Erythroblast (primary cell): ENCODE measurements at regions not wholly inside any gene's neighbourhood (a gene's known extent, or its start where the extent isn't known, plus 50 kb on each side); places are given as distances from the start of the nearest gene placed in this dataset.

ENCODE experiments used
- DNase-seq, 2 experiments: peaks; one replicate each; lab custom pipeline; 2025; lab: John Stamatoyannopoulos, UW
- GATA1 ChIP-seq: IDR thresholded peaks from 2 replicates; pipeline ENCODE4 v1.6.1; 2011; ENCODE audit warnings: low read depth, mild to moderate bottlenecking, control low read depth, low read length, moderate library complexity
- POLR2A ChIP-seq: IDR thresholded peaks from 2 replicates; pipeline ENCODE4 v1.6.1; 2011; ENCODE audit warnings: mild to moderate bottlenecking, low read length

GRCh38 chr7:69129524-69129923 is 468.8 kb upstream of the AUTS2 start:
- TF ChIP-seq POLR2A (no peak), GATA1 (no peak)
- no peak for DNase-seq

GRCh38 chr7:69129951-69130350 is 468.3 kb upstream of the AUTS2 start:
- TF ChIP-seq POLR2A (no peak), GATA1 (no peak)
- DNase-seq = no peak

DNA sequence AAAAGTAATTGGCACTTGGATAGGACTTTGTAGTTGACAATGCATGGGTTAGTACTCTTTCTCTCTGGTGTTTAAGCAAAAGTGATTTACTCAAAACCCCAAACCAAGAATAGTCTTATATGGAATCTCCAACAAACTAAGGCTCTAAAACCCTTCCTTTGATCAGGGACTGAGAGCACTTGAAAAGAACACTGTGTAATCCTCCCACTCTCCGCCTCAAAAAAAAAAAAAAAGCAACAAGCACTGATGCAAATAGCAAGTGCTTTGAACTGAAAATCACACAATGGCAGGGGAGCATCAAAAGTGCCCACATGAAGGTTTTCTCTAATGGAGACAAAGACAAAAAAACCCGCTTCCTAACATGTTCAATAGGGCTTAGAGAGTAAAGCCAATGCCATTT is 467.9 kb upstream of the AUTS2 start:
- no peak for DNase-seq
- no peak for TF ChIP-seq GATA1

DNA sequence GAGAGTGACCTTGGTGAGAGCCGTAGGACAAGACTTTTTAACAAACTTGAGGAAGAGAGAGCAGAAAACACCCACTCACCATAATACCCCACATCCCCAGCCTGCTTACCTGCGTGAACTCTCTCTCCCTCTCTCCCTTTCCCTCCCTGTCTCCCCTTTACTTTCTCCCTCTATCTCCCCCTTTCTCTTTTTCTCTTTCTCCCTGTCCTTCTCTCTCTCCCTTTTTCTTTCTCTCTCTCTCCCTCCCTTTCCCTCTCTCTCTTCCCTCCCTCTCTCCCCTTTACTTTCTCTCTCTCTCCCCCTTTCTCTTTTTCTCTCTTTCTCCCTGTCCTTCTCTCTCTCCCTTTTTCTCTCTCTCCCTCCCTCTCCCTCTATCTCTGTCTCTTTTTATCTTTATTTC is 464.0 kb upstream of the AUTS2 start:
- TF ChIP-seq POLR2A (no peak), GATA1 (no peak)
- DNase-seq = no peak

GRCh38 chr7:69147631-69148030 is 450.6 kb upstream of the AUTS2 start:
- TF ChIP-seq GATA1 (no peak), POLR2A (no peak)
- DNase-seq = no peak

- DNase-seq = no peak
- TF ChIP-seq GATA1 (no peak), POLR2A (no peak)
Measured at GRCh38 chr7:69149804-69150782, 448.2 kb upstream of the AUTS2 start.

DNA sequence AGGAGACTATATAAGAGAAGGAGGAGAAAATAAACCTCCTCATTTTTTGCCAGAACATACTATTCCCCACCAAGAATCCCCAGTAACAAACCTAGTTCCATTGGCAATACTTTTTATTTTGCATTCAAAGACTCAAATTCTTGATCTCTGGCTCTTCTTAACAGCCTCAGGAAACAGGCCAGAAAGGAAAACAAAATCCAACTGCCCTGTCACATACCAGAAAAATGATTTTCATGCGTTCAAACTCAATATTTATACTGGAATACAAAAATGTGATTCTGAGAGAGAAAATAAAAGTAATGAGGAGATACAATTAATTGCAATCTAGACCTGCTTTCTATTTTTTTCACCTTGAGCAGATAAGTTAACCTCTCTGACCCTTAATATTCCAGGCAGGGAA is 435.9 kb upstream of the AUTS2 start:
- TF ChIP-seq GATA1 (no peak), POLR2A (no peak)
- no peak for DNase-seq

DNA sequence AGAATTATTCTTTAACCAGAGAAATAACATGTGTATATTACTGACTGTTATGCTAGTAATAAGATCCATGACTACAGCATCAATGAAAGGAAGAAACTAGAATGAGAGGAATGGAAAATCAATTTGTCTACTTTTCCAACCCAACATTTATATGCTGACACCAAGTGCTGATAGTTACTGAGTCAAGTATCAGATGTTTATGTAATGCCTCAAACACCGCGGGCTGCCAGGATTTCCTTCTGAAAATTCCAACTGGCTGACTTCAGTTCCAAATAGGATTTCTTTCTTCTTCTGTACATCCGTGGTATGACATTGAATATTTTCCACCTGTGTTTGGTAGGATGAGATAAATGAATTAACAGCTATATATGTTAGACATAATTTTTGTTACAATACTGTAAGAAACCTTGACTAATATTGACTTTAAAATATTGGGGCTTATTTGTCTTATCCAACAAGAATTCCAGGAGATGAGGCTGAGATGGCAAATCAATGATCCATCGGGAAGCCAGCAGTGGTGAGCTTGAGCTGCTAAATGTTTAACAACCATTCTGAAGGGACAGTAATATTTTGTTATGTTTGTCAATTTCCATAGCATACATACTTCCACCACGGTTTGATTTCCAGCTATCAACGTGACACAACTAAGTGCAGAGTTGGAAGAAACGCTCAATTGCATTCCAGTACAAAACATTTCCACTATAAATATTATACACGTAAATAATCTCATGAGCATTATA is 435.2 kb upstream of the AUTS2 start:
- DNase-seq = no peak
- no peak for TF ChIP-seq GATA1
- TF ChIP-seq POLR2A = no peak

- TF ChIP-seq GATA1 (no peak), POLR2A (no peak)
- no peak for DNase-seq
Measured at GRCh38 chr7:69166979-69167516, 431.2 kb upstream of the AUTS2 start.

- TF ChIP-seq POLR2A (no peak), GATA1 (no peak)
- no peak for DNase-seq
Measured at GRCh38 chr7:69169386-69169785, 428.9 kb upstream of the AUTS2 start.

GRCh38 chr7:69172357-69173077 is 425.8 kb upstream of the AUTS2 start:
- DNase-seq = no peak
- no peak for TF ChIP-seq GATA1
- TF ChIP-seq POLR2A = no peak

- no peak for DNase-seq
- TF ChIP-seq GATA1 = no peak
- no peak for TF ChIP-seq POLR2A
Measured at GRCh38 chr7:69173341-69173740, 424.9 kb upstream of the AUTS2 start.

DNA sequence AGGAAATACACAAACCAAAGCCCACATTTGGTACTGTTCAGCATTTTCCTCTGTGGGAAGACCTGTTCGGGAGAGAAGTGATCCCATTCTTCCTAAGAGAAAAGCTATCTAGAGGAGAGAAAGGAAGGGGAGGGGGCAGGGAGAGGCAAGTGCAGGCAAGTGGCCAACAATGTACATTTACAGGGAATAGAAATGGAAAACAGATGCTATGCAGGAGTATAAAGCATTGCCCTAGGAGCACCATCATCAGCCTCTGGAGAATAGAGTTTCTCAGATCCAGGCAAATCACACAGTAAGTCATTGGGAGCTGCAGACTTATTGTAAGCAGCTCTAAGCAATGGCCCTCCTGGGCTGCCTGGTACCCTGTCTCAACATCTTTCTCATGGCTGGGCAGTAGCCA is 424.4 kb upstream of the AUTS2 start:
- TF ChIP-seq GATA1 (no peak), POLR2A (no peak)
- DNase-seq = no peak

DNA sequence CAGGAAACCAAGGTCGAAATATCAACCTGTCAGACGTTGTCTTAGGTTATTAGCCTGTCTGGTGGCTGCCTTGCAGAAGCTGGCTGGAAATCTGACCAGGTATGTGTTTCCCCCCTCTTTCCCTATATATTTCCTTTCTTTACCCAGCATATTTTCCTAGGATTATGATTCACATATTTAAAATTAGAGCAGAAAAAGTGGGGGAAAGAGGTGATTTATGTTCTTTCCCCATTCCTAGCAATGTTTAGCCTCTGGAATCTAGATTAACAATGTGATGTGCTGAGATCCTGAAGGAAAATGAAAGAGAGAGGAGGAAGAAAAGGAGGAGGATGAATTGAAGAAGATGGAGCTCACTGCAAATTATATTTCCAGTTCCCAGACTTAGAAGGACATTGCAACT is 421.4 kb upstream of the AUTS2 start:
- TF ChIP-seq GATA1 (no peak), POLR2A (no peak)
- DNase-seq = no peak
